NCI-H345 treated with DMSO at 0.1 percent for 48 hours (cell line): ENCODE measurements at regions not wholly inside any gene's neighbourhood (a gene's known extent, or its start where the extent isn't known, plus 50 kb on each side); places are given as distances from the start of the nearest gene placed in this dataset.

Experiments
- DNase-seq: peaks from one replicate; lab custom pipeline; 2025; ENCODE audit not compliant: unreplicated experiment; lab: John Stamatoyannopoulos, UW

- DNase-seq, result no peak
Observed at GRCh38 chr10:3470191-3470590, 297.6 kb upstream of the PITRM1 start.

- DNase-seq, result no peak
Observed at GRCh38 chr10:3469639-3470020, 297.0 kb upstream of the PITRM1 start.

GRCh38 chr10:3468919-3469638, 296.5 kb upstream of the PITRM1 start:
- DNase-seq, result no peak

- no peak for DNase-seq
Observed at GRCh38 chr10:3467052-3467951, 294.7 kb upstream of the PITRM1 start.

GRCh38 chr10:3465406-3465891, 292.9 kb upstream of the PITRM1 start:
- no peak for DNase-seq

- no peak for DNase-seq
Observed at GRCh38 chr10:3464760-3465405, 292.3 kb upstream of the PITRM1 start.

GRCh38 chr10:3460420-3461128, 288.0 kb upstream of the PITRM1 start:
- DNase-seq, result no peak

- no peak for DNase-seq
Observed at GRCh38 chr10:3455385-3456334, 283.1 kb upstream of the PITRM1 start.

GRCh38 chr10:3452683-3453361, 280.2 kb upstream of the PITRM1 start:
- DNase-seq, result no peak

GRCh38 chr10:3452173-3452626, 279.6 kb upstream of the PITRM1 start:
- DNase-seq, result no peak

- DNase-seq, result no peak
Observed at GRCh38 chr10:3451516-3452172, 279.1 kb upstream of the PITRM1 start.

- no peak for DNase-seq
Observed at GRCh38 chr10:3446221-3446620, 273.6 kb upstream of the PITRM1 start.

GRCh38 chr10:3445648-3446047, 273.1 kb upstream of the PITRM1 start:
- DNase-seq, result no peak

GRCh38 chr10:3442451-3442990, 269.9 kb upstream of the PITRM1 start:
- no peak for DNase-seq

- no peak for DNase-seq
Observed at GRCh38 chr10:3439183-3439582, 266.6 kb upstream of the PITRM1 start.

- no peak for DNase-seq
Observed at GRCh38 chr10:3438606-3439005, 266.0 kb upstream of the PITRM1 start.

- no peak for DNase-seq
Observed at GRCh38 chr10:3435671-3436070, 263.1 kb upstream of the PITRM1 start.

- DNase-seq, result no peak
Observed at GRCh38 chr10:3433988-3434387, 261.4 kb upstream of the PITRM1 start.
